SK-N-DZ (cell line): ENCODE measurements at regions not wholly inside any gene's neighbourhood (a gene's known extent, or its start where the extent isn't known, plus 50 kb on each side); places are given as distances from the start of the nearest gene placed in this dataset.

Experiments
- DNase-seq: peaks from one replicate; pipeline ENCODE4 v3.0.0-alpha.2; 2015; ENCODE audit warnings: low spot score

GRCh38 chr6:159480471-159480870 is 212.6 kb downstream of the SOD2 start:
- no peak for DNase-seq

DNA sequence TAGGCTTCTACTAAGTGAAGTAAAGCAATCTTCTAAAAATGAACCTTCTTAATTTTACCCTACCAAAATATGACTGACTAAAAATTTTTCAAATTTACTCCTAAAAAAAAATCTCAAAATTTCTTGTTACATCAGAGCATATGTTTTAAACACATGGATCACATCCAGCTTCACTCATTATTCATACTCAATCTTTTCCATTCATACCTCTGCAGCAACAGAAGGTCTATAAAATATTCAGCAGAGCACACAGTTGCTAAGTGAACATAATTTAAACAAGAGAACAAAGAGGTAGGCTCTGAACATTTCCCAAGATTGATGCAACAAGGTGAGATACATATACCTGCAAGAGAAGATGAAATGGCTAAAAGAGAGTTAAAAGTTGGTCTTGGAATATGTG is 213.9 kb downstream of the SOD2 start:
- no peak for DNase-seq

DNA sequence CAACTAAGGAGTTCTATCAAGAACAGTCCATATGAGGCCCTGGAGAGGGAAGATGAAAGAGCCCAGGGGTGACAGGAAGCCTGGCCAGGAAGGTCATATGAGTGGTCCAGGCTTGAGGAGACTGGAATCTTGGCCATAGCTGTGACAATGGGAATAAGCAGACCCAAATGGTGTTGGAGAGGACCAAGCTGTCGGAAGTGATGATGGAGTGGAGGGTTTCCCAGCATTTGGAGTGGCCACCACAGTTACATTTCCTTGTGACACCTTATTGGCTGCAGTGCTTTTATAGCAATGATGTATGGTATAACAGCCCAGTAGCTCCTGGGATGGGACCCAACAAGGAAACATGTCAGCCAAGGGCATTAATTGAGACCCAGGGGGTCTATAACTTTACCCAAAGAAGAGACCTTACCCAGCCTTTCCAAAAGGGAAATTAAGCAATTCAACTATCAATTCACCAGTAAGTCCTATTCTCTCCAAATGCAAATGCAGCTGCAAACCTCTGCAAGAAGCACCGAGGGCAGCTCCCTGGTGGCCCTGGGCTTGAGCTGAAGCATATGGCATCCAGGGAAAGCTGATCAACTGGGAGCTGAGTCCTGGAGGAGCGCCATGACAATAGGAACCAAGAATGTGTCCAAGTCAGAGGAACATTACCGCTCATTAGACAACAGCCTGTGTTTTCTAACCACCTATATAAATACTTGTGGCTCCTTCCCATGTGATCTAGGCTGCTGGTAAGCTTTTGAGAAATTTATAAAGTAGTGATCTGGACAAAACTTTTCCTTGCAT is 219.4 kb downstream of the SOD2 start:
- DNase-seq: no peak

DNA sequence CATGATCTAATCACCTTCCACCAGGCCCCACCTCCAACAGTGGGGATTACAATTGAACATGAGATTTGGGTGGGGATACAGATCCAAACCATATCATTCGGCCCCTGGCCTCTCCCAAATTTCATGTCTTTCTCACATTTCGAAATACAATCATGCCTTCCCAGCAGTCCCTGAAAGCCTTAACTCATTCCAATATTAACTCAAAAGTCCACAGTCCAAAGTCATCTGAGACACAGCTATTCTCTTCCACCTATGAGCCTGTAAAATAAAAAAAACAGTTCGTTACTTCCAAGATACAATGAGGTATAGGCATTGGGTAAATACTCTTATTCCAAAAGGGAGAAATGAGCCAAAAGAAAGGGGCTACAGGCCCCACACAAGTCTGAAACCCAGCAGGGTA is 222.6 kb downstream of the SOD2 start:
- DNase-seq: no peak

DNA sequence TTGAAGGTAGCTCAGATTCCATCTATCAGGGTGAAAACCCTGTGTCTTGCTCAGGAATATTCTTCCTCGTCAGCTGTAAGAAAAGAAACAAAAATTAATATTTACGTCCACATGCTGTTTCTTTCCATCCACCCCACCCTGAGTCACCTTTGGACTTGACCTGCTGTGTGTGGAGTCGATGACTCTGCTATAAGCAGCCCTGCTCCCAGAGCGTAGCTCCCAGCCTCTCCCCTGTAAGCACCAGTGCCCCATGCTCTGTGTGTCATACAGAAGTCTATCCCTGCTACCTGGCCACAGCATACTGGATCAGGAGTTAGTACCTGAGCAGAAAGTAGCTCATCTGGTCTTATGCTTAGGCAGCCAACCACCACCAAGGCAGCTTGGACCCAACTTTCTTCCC is 223.6 kb downstream of the SOD2 start:
- no peak for DNase-seq

DNA sequence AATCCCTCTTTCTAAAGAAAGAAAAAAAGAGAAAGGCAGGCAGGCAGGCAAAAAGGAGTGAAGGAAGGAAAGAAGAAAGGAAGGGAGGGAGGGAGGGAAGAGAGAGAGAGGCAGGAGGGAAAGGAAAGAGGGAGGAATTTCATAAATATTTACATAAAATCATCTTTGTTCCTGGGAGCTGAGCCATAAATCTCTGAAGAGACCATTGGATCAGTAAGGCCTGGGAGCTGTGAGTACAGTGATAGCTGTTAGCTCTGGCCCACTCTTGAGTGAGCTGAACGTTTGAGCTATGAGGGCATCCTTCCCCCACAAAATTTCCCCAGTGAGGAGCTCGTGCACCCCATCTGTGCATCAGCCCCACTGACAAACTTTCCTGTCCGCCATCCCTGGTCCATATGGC is 224.0 kb downstream of the SOD2 start:
- no peak for DNase-seq

DNA sequence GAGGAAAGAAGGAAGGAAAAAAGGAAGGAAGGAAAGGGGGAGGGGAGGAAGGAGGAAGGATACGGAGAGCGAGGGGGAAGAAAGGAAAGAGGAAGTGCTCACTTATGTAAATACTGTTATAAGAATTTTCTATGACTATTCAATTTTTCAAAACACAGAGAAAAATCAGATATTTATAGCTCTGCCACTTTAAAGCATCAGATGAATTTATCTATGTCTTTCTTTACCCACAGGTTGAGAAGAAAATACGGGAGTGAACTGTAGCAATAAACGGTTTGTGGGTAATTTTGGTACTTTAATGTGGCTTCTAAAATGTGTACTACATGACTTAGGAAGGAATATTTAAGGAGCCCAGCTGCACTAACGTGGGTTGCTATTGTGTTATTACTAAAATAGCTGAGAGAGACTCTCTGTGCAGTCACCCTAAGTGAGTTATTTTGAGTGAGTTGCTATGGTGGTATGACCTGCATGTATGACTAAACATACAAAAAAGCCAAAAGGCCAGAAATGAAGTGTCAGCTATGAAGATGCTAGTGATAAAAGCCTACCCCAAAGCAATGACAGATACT is 225.5 kb downstream of the SOD2 start:
- DNase-seq: no peak

GRCh38 chr6:159466926-159467325 is 226.1 kb downstream of the SOD2 start:
- DNase-seq: no peak

DNA sequence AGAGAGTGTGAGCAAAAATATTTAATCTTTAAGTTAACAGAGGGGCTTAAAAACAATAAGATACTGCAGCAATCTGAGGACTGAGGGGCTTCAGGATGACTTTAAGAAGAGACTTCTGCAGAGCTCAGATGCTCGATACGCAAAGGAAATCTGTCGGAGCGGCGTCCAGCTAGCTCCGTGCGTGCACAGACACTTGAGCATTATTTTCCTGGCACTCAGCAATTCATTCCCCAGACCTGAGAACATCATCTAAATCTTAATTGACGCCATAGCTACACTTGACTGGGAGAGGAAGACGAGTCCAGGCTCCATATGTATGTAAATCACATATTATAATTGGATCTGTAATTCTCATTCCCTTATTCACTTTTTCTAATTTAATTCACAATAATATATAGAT is 228.2 kb downstream of the SOD2 start:
- DNase-seq: no peak

DNA sequence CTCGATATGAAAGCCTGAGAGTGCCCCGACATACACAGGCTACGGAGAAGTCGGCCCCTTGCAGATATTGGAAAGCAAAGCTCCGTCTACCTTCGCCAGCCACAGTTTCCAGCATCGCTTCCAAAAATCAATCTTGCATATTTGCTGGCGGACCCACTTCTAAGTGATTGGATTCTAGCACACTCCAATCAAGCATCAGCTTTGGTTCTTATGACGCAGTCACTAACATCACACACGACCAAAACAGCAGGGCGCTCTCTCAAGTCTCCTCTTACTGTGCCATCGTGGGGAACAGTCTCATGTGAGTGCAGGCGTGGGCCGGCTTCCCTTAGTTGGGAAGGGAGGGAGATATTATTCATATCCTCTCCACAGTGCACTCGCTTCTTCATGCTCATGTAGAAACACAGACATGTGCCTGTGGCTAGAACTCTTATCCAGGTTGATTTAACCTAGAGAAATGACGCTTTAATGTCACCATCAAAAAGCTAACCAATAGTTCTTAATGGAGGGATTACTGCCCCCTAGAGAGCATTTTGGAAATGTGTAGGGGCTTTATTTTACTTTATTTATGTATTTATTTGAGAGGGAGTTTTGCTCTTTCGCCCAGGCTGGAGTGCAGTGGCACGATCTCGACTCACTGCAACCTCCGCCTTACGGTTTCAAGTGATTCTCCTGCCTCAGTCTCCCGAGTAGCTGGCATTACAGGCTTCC is 229.8 kb downstream of the SOD2 start:
- DNase-seq: no peak

- no peak for DNase-seq
These were observed 230.6 kb downstream of the SOD2 start for GRCh38 chr6:159462431-159462830.

DNA sequence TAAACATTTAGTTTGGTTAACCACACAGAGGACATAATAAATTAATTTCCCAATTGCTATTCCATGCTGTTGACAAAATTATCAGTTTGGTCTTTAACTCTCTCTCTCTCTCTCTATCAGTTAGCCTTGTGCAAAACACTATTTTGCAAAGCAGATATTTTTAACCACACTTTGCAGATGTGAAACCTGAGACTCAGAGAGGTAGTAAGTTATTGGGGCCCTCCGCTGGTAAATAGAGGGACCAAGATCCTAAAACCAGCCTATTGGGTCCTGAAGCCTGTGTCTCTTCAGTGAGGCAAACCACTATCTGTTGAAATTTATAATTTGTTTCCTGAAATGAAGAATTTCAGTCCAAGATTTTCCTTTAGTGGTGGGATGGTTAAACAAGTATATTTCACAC is 231.0 kb downstream of the SOD2 start:
- no peak for DNase-seq

DNA sequence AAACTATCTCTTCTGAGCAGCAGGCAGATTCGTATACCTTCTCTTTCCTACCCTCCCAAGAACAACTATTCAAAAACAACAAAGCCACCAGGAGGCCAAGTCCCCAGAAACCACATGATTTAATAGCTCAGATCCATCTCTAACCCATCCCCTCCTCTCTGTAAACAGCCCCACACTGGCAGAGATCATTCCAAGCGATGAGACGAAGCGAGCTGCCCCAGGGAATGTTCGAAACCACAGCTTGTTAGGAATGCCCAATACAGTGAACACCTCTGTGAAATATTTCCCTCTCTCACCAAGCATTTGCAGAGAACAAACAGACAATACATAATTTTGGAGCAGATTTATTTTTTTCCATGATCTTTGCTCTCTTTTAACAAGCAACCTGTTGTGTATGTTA is 231.8 kb downstream of the SOD2 start:
- no peak for DNase-seq

- DNase-seq: no peak
These were observed 232.6 kb downstream of the SOD2 start for GRCh38 chr6:159460476-159460875.

DNA sequence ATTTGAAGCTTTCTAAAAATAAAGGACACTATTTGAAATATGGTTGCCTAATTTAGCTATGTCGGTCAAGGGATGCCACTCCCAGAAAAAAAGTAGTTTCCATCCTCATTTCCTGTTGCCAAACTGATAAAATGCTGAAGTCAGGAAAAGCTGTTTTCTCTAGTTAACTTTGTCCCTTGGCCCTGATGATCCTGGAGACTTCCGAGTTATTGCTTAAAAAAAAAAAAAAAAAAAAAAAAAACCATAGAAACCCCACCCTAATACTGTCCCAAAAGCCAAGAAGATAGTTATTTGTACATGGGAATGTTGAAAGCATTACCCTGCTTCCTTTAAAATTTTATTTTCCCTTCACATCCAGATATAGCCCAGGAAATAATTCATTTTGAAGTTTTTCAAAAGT is 236.7 kb downstream of the SOD2 start:
- no peak for DNase-seq

GRCh38 chr6:159455700-159456274 is 237.3 kb downstream of the SOD2 start:
- no peak for DNase-seq

DNA sequence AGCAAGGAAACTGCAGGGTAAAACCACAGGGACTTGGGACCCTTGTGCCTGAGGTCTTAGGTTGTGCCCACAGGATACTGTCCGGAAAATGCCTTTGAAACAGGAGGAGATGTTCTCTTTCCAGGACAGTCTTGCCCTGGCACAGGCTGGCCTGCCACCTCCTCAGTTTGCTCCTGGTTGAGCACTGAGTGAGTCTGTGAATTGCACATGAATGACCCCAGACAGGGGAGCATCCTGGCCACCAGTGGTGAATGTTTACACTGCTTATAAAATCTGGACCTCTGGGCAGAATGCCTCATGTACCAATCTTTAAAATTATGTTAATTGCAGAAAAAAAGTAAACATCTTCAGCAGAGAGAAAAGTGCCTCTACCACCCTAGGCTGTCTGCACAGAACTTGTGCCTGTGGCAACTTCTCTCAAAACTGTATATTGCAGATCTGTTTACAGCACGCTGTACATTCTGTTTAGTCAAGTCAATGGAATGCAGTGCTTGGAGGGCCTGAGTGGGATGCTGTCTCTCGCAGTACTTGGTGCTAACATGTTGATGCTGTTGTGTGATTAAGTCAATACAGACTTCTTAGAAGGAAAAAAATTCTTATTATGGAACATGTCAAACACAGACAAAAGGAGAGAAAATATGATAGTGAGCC is 242.1 kb downstream of the SOD2 start:
- DNase-seq: no peak

GRCh38 chr6:159446340-159446739 is 246.7 kb downstream of the SOD2 start:
- no peak for DNase-seq

- no peak for DNase-seq
These were observed 247.7 kb downstream of the SOD2 start for GRCh38 chr6:159445351-159445750.

DNA sequence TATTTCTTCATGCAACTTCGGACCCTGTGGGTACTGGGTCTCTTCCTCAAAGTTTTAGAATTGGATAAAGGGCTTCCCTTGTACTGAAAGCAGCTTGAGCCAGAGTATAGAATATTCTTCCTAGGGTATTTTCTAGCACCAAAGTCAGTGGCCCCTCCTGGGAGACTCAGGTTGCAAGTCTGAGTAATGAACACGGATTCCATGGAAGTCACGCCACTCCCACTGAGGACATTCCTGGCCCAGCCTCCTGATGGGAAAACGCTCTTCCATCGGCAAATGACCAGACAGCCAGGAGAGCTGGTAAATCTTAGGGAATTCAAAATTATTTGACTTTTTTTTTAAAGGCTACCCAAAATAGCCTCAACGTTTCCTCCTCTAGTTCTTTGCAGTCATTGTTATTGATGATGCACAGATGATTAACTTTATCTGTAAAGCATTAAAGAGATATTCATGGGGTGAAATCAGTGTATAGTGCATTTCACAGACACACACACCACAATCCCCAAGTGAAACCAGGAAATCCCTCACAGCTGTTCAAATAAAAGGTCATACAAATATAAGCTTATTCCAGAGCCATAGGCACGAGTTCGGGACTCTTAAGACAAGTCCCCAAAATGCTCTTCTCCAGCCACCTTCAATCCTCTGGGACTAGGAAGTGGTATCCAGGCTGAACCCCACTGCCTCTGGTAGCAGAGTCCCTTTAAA is 248.8 kb downstream of the SOD2 start:
- DNase-seq: no peak

GRCh38 chr6:159443417-159443920 is 249.6 kb downstream of the SOD2 start:
- no peak for DNase-seq

- no peak for DNase-seq
These were observed 251.4 kb downstream of the SOD2 start for GRCh38 chr6:159441704-159441981.
